HG02852 (cell line): ENCODE measurements at regions not wholly inside any gene's neighbourhood (a gene's known extent, or its start where the extent isn't known, plus 50 kb on each side); places are given as distances from the start of the nearest gene placed in this dataset.

Experiments used
- ATAC-seq: cut with Tn5 transposase; IDR thresholded peaks from one replicate; pipeline ENCODE4 v1.9.1; 2021; ENCODE audit warnings: mild to moderate bottlenecking, moderate library complexity; ENCODE audit not compliant: unreplicated experiment

GRCh38 chr7:81370822-81371221 is 399.0 kb downstream of the HGF start:
- no peak for ATAC-seq

- ATAC-seq: no peak
Observed at GRCh38 chr7:81367326-81367931, 402.4 kb downstream of the HGF start.

- ATAC-seq: no peak
Observed at GRCh38 chr7:81366546-81366945, 403.3 kb downstream of the HGF start.

GRCh38 chr7:81361769-81362312 is 408.0 kb downstream of the HGF start:
- ATAC-seq: no peak

GRCh38 chr7:81355911-81356310 is 413.9 kb downstream of the HGF start:
- ATAC-seq: no peak

GRCh38 chr7:81349044-81349443 is 420.8 kb downstream of the HGF start:
- ATAC-seq: no peak

GRCh38 chr7:81339946-81340345 is 421.1 kb upstream of the SEMA3C start:
- no peak for ATAC-seq

GRCh38 chr7:81333536-81333935 is 414.7 kb upstream of the SEMA3C start:
- ATAC-seq: no peak

- ATAC-seq: no peak
Observed at GRCh38 chr7:81333004-81333403, 414.2 kb upstream of the SEMA3C start.

GRCh38 chr7:81331061-81332018 is 412.5 kb upstream of the SEMA3C start:
- no peak for ATAC-seq

- no peak for ATAC-seq
Observed at GRCh38 chr7:81330108-81330507, 411.3 kb upstream of the SEMA3C start.

- no peak for ATAC-seq
Observed at GRCh38 chr7:81327468-81328266, 408.8 kb upstream of the SEMA3C start.

GRCh38 chr7:81321949-81322348 is 403.1 kb upstream of the SEMA3C start:
- ATAC-seq: no peak

GRCh38 chr7:81317741-81318140 is 398.9 kb upstream of the SEMA3C start:
- ATAC-seq: no peak

GRCh38 chr7:81308643-81309322 is 389.9 kb upstream of the SEMA3C start:
- ATAC-seq: no peak

GRCh38 chr7:81301815-81302214 is 383.0 kb upstream of the SEMA3C start:
- ATAC-seq: no peak

GRCh38 chr7:81300753-81301152 is 381.9 kb upstream of the SEMA3C start:
- ATAC-seq: no peak

GRCh38 chr7:81299711-81300110 is 380.9 kb upstream of the SEMA3C start:
- ATAC-seq: no peak

GRCh38 chr7:81298951-81299666 is 380.3 kb upstream of the SEMA3C start:
- no peak for ATAC-seq

- ATAC-seq: no peak
Observed at GRCh38 chr7:81297317-81297716, 378.5 kb upstream of the SEMA3C start.
